Lung (tissue), 11 donors: ENCODE measurements at regions not wholly inside any gene's neighbourhood (a gene's known extent, or its start where the extent isn't known, plus 50 kb on each side); places are given as distances from the start of the nearest gene placed in this dataset.

Experiments
- ATAC-seq: fragments of 200-7000 bp; cut with Tn5 transposase; one replicate; pipeline ENCODE4 v1.9.1; 2020; ENCODE audit warnings: moderate number of reproducible peaks; ENCODE audit not compliant: insufficient read depth, low FRiP score
- DNase-seq, 3 donors: peaks; one replicate each; pipeline ENCODE4 v3.0.0-alpha.2; 2013 to 2017
- H3K27ac ChIP-seq, 2 donors: one replicate each; pipeline ENCODE4 v1.5.1; 2013; ENCODE audit warnings: mild to moderate bottlenecking in 2 of 2, moderate library complexity in 2 of 2, control low read depth in 1 of 2, inconsistent platforms in 1 of 2, low read depth in 1 of 2, low read length in 1 of 2
- H3K27me3 ChIP-seq, 3 donors: one replicate each; pipeline ENCODE4 v1.5.1; 2013; ENCODE audit warnings: low read length in 2 of 3; ENCODE audit not compliant: control insufficient read depth in 3 of 3, insufficient read depth in 3 of 3
- H3K36me3 ChIP-seq, 4 donors: one replicate each; pipeline ENCODE4 v1.5.1; 2013; ENCODE audit warnings: low read length in 4 of 4, mild to moderate bottlenecking in 1 of 4, moderate library complexity in 1 of 4; ENCODE audit not compliant: control insufficient read depth in 4 of 4, insufficient read depth in 4 of 4
- H3K4me1 ChIP-seq, 5 donors: one replicate each; pipeline ENCODE4 v1.5.1; 2013; ENCODE audit warnings: low read length in 5 of 5, mild to moderate bottlenecking in 2 of 5, moderate library complexity in 1 of 5; ENCODE audit not compliant: control insufficient read depth in 5 of 5, insufficient read depth in 5 of 5
- H3K4me3 ChIP-seq: one replicate; pipeline ENCODE4 v1.5.1; 2013; ENCODE audit warnings: mild to moderate bottlenecking, control low read depth, moderate library complexity
- H3K9ac ChIP-seq, 2 donors: one replicate each; pipeline ENCODE4 v1.5.1; 2013; ENCODE audit warnings: low read length in 2 of 2, control low read depth in 1 of 2; ENCODE audit not compliant: insufficient read depth in 1 of 2
- H3K9me3 ChIP-seq, 4 donors: one replicate each; pipeline ENCODE4 v1.5.1; 2013; ENCODE audit warnings: low read length in 3 of 4, mild to moderate bottlenecking in 1 of 4, moderate library complexity in 1 of 4; ENCODE audit not compliant: control insufficient read depth in 4 of 4, insufficient read depth in 3 of 4
- CTCF ChIP-seq: IDR thresholded peaks from 2 replicates; pipeline ENCODE4 v1.5.1; 2012; ENCODE audit warnings: mild to moderate bottlenecking; ENCODE audit errors: control extremely low read depth, extremely low read depth
- WGBS, 2 donors: extraction: QIAGEN DNeasy Blood & Tissue Kit; methylation state at CpG; one replicate each; pipeline ENCODE4 v1.1.7; 2013; 5-methylcytosine and 5-hydroxymethylcytosine counted together
- donor health status: control.
- donor health status: control.
- donor health status: Bipolar disorder and iron deficiency.
- donor health status: healthy.
- donor health status: DM: yes; HTN: yes; CAD: no.

GRCh38 chr11:91093141-91093540 lies 870.3 kb upstream of the CHORDC1 start:
- Histone ChIP-seq H3K4me3 (no peak overlapping the region), H3K27me3 (no peaks in the 10 kb centered on the region), H3K4me1 (no peaks in the 10 kb centered on the region), H3K27ac (no peak overlapping the region), H3K9me3 (no peaks in the 10 kb centered on the region), H3K9ac (no peak overlapping the region), H3K36me3 (no peaks in the 10 kb centered on the region)
- no peak for ATAC-seq
- no peak for DNase-seq
- no peak for TF ChIP-seq CTCF

- Histone ChIP-seq H3K9ac (no peak overlapping the region), H3K9me3 (no peaks in the 10 kb centered on the region), H3K4me3 (no peak overlapping the region), H3K27ac (no peak overlapping the region), H3K4me1 (no peaks in the 10 kb centered on the region), H3K27me3 (no peaks in the 10 kb centered on the region), H3K36me3 (no peaks in the 10 kb centered on the region)
- no peak for TF ChIP-seq CTCF
- ATAC-seq (no peak), DNase-seq (no peak)
Observed at GRCh38 chr11:91091563-91091962, 868.7 kb upstream of the CHORDC1 start.

GRCh38 chr11:91086028-91086427 lies 863.2 kb upstream of the CHORDC1 start:
- Histone ChIP-seq H3K9ac (no peak overlapping the region), H3K9me3 (peaks cover 0 to 1% (median 0%) of the 10 kb centered on the region in 4 donors), H3K27ac (no peak overlapping the region), H3K36me3 (no peaks in the 10 kb centered on the region), H3K27me3 (no peaks in the 10 kb centered on the region), H3K4me3 (no peak overlapping the region), H3K4me1 (peaks cover 0 to 4% (median 0%) of the 10 kb centered on the region in 5 donors)
- DNase-seq (no peak), ATAC-seq (no peak)
- TF ChIP-seq CTCF, result no peak
- 64 to 65% methylated on average over 2 of the region's 2 CpGs for WGBS, 2 donors

GRCh38 chr11:91082255-91082654 lies 859.4 kb upstream of the CHORDC1 start:
- 73 to 86% methylated on average over 1 of the region's 1 CpG for WGBS, 2 donors
- H3K4me1 ChIP-seq, result peaks cover 0 to 9% (median 0%) of the 10 kb centered on the region in 5 donors
- no peak overlapping the region for H3K27ac ChIP-seq
- no peaks in the 10 kb centered on the region for H3K36me3 ChIP-seq
- DNase-seq (no peak), ATAC-seq (no peak)
- TF ChIP-seq CTCF, result no peak
- no peak overlapping the region for H3K9ac ChIP-seq
- H3K27me3 ChIP-seq, result no peaks in the 10 kb centered on the region
- H3K4me3 ChIP-seq, result no peak overlapping the region
- H3K9me3 ChIP-seq, result peaks cover 0 to 1% (median 0%) of the 10 kb centered on the region in 4 donors
